PFSK-1 (cell line): ENCODE measurements at regions not wholly inside any gene's neighbourhood (a gene's known extent, or its start where the extent isn't known, plus 50 kb on each side); places are given as distances from the start of the nearest gene placed in this dataset.

ENCODE experiments used
- FOXP2 ChIP-seq: optimal IDR thresholded peaks from 2 replicates; pipeline ENCODE3; 2011; ENCODE audit warnings: borderline replicate concordance, control low read depth, inconsistent platforms; ENCODE audit not compliant: insufficient read depth; ENCODE audit errors: extremely low read length, extremely low read depth
- POLR2AphosphoS5 ChIP-seq: IDR thresholded peaks from 2 replicates; pipeline ENCODE4 v1.6.1; 2012; ENCODE audit warnings: low read depth, mild to moderate bottlenecking, control low read depth, low read length, moderate library complexity
- REST ChIP-seq, 2 experiments: IDR thresholded peaks; 2 replicates each; pipeline versions ENCODE4 v1.6.1 to v1.8.0; 2011 to 2012; ENCODE audit warnings: low read depth in 2 of 2, low read length in 2 of 2, control low read depth in 1 of 2, inconsistent platforms in 1 of 2, mild to moderate bottlenecking in 1 of 2, moderate library complexity in 1 of 2; ENCODE audit not compliant: insufficient read depth in 1 of 2
- SIN3A ChIP-seq: IDR thresholded peaks from 2 replicates; pipeline ENCODE4 v1.6.1; 2012; ENCODE audit warnings: mild to moderate bottlenecking, low read length, moderate library complexity, borderline replicate concordance; ENCODE audit not compliant: insufficient read depth
- TAF1 ChIP-seq: IDR thresholded peaks from 2 replicates; pipeline ENCODE4 v1.6.1; 2012; ENCODE audit warnings: low read length, control low read depth, borderline replicate concordance; ENCODE audit not compliant: insufficient read depth

- no peak for TF ChIP-seq POLR2AphosphoS5
- TF ChIP-seq TAF1 = no peak
- no peak for TF ChIP-seq SIN3A
- TF ChIP-seq REST (IDR thresholded peaks at IDR 0.05; ENCODE audit: insufficient read depth in 1 of 2, low read depth in 2 of 2, low read length in 2 of 2) = no peak
- TF ChIP-seq FOXP2 = no peak
Observed at GRCh38 chr4:123536225-123536624, 139.6 kb downstream of the SPRY1 start.

GRCh38 chr4:123545667-123546572, 149.3 kb downstream of the SPRY1 start:
- TF ChIP-seq TAF1 (no peak), FOXP2 (no peak), REST (IDR thresholded peaks at IDR 0.05; ENCODE audit: insufficient read depth in 1 of 2, low read depth in 2 of 2, low read length in 2 of 2) (no peak), POLR2AphosphoS5 (no peak), SIN3A (no peak)

GRCh38 chr4:123546573-123547060, 150.0 kb downstream of the SPRY1 start:
- no peak for TF ChIP-seq POLR2AphosphoS5
- no peak for TF ChIP-seq REST (IDR thresholded peaks at IDR 0.05; ENCODE audit: insufficient read depth in 1 of 2, low read depth in 2 of 2, low read length in 2 of 2)

GRCh38 chr4:123547216-123548165, 150.9 kb downstream of the SPRY1 start:
- TF ChIP-seq FOXP2 (no peak), SIN3A (no peak), REST (IDR thresholded peaks at IDR 0.05; ENCODE audit: insufficient read depth in 1 of 2, low read depth in 2 of 2, low read length in 2 of 2) (no peak), POLR2AphosphoS5 (no peak), TAF1 (no peak)
